B cell (primary cell): ENCODE measurements at regions not wholly inside any gene's neighbourhood (a gene's known extent, or its start where the extent isn't known, plus 50 kb on each side); places are given as distances from the start of the nearest gene placed in this dataset.

Experiments used
- ATAC-seq: fragments of 200-7000 bp; cut with Tn5 transposase; one replicate; pipeline ENCODE4 v1.10.0; 2021; ENCODE audit warnings: low read depth, mild to moderate bottlenecking, moderate number of reproducible peaks, moderate library complexity
- CTCF ChIA-PET: fragments of 350-600 bp; sonication (Branson Sonifier 250); formaldehyde crosslinking; loops from one replicate; lab custom pipeline; 2021; ENCODE audit warnings: antibody characterized with exemption, inconsistent platforms; lab: Charles Lee
- POLR2A ChIA-PET: fragments of 350-600 bp; sonication (Branson Sonifier 250); formaldehyde crosslinking; loops from one replicate; lab custom pipeline; 2021; ENCODE audit warnings: antibody characterized with exemption; lab: Charles Lee
- DNase-seq: peaks from one replicate; pipeline ENCODE4 v3.0.0; 2013
- H2AFZ ChIP-seq: 2 replicates; pipeline ENCODE4 v1.6.1; 2012; ENCODE audit warnings: mild to moderate bottlenecking, low read depth, low read length; ENCODE audit not compliant: insufficient read depth, poor library complexity, severe bottlenecking
- H3K27ac ChIP-seq, 2 donors: 1 replicate in 1 of 2; 2 replicates in 1 of 2; pipeline ENCODE4 v1.5.1; 2012 to 2013; ENCODE audit warnings: low read length in 2 of 2, mild to moderate bottlenecking in 2 of 2, moderate library complexity in 1 of 2
- H3K27me3 ChIP-seq, 4 experiments: fragments of 200-600 bp in 1 of 4; sonication (generic) in 1 of 4; replicated peaks in 1 of 4; 1 replicate in 2 of 4; 2 replicates in 2 of 4; pipeline versions ENCODE4 v1.6.1 to v1.7.0; 2013 to 2016; ENCODE audit warnings: low read length in 3 of 4, mild to moderate bottlenecking in 2 of 4, mixed read lengths in 1 of 4, moderate library complexity in 1 of 4; ENCODE audit not compliant: insufficient read depth in 4 of 4, control insufficient read depth in 3 of 4; ENCODE audit errors: control extremely low read depth in 1 of 4
- H3K36me3 ChIP-seq, 2 experiments: replicated peaks in 1 of 2; 1 replicate in 1 of 2; 2 replicates in 1 of 2; pipeline versions ENCODE4 v1.6.1 to v1.7.1; 2013; ENCODE audit warnings: low read length in 1 of 2; ENCODE audit not compliant: insufficient read depth in 2 of 2, control insufficient read depth in 1 of 2; ENCODE audit errors: control extremely low read depth in 1 of 2, extremely low read depth in 1 of 2
- H3K4me1 ChIP-seq, 2 donors: fragments of 200-600 bp in 1 of 2; sonication (generic) in 1 of 2; 1 replicate in 1 of 2; 2 replicates in 1 of 2; pipeline versions ENCODE4 v1.5.1 to v1.6.1; 2013 to 2017; ENCODE audit warnings: low read length in 2 of 2; ENCODE audit not compliant: control insufficient read depth in 2 of 2, insufficient read depth in 2 of 2
- H3K4me2 ChIP-seq: replicated peaks from 2 replicates; pipeline ENCODE3; 2012; ENCODE audit warnings: mild to moderate bottlenecking, low read depth, low read length; ENCODE audit not compliant: poor library complexity, severe bottlenecking
- H3K4me3 ChIP-seq, 5 experiments: fragments of 200-600 bp in 1 of 5; sonication (generic) in 1 of 5; 1 replicate in 3 of 5; 2 replicates in 2 of 5; pipeline versions ENCODE4 v1.5.1 to v1.7.0; 2011 to 2016; ENCODE audit warnings: low read length in 4 of 5, mild to moderate bottlenecking in 4 of 5, low read depth in 2 of 5, control low read depth in 1 of 5, moderate library complexity in 1 of 5; ENCODE audit not compliant: insufficient read depth in 1 of 5; ENCODE audit errors: control extremely low read depth in 1 of 5, extremely low read depth in 1 of 5
- H3K79me2 ChIP-seq: fragments of 200-600 bp; sonication (generic); one replicate; pipeline ENCODE4 v1.6.0; 2016; ENCODE audit warnings: low read length; ENCODE audit not compliant: control insufficient read depth, insufficient read depth
- H3K9ac ChIP-seq: fragments of 200-600 bp; sonication (generic); 2 replicates; pipeline ENCODE4 v1.6.1; 2017; ENCODE audit warnings: mild to moderate bottlenecking, low read length, moderate library complexity
- H3K9me3 ChIP-seq, 3 donors: one replicate each; pipeline versions ENCODE4 v1.6.1 to v1.7.1; 2013; ENCODE audit warnings: low read length in 2 of 3; ENCODE audit not compliant: control insufficient read depth in 2 of 3, insufficient read depth in 1 of 3; ENCODE audit errors: control extremely low read depth in 1 of 3
- H4K20me1 ChIP-seq: 2 replicates; pipeline ENCODE4 v1.6.0; 2012; ENCODE audit warnings: mild to moderate bottlenecking, low read length; ENCODE audit not compliant: insufficient read depth, control insufficient read depth, poor library complexity, severe bottlenecking
- H3K27ac Mint-ChIP-seq: one replicate; pipeline ENCODE4 v1.8.0; 2021; ENCODE audit warnings: mixed read lengths
- H3K27me3 Mint-ChIP-seq: one replicate; pipeline ENCODE4 v1.8.0; 2021; ENCODE audit warnings: mixed read lengths
- H3K4me1 Mint-ChIP-seq: one replicate; pipeline ENCODE4 v1.8.0; 2021; ENCODE audit warnings: mixed read lengths
- H3K4me3 Mint-ChIP-seq: one replicate; pipeline ENCODE4 v1.8.0; 2021; ENCODE audit warnings: mixed read lengths
- H3K9me3 Mint-ChIP-seq: one replicate; pipeline ENCODE4 v1.8.0; 2022; ENCODE audit warnings: mixed read lengths; ENCODE audit not compliant: insufficient read depth
- CTCF ChIP-seq: fragments of 200-600 bp; IDR thresholded peaks from one replicate; pipeline ENCODE4 v1.8.0; 2022; ENCODE audit warnings: antibody characterized with exemption, mild to moderate bottlenecking
- EZH2 ChIP-seq: IDR thresholded peaks from 2 replicates; pipeline ENCODE4 v1.6.1; 2012; ENCODE audit warnings: borderline replicate concordance, low read depth, mild to moderate bottlenecking, moderate library complexity, low read length; ENCODE audit not compliant: insufficient read depth, poor library complexity, severe bottlenecking
- WGBS: methylation state at CpG from one replicate; pipeline ENCODE4 v1.1.5; 2013; ENCODE audit warnings: missing lambda C conversion rate; ENCODE audit not compliant: insufficient coverage; 5-methylcytosine and 5-hydroxymethylcytosine counted together
- intact Hi-C: fragments of 100-400 bp; cut with micrococcal nuclease; formaldehyde crosslinking; loops from one replicate; pipeline ENCODE4 v1.10.0; 2022

DNA sequence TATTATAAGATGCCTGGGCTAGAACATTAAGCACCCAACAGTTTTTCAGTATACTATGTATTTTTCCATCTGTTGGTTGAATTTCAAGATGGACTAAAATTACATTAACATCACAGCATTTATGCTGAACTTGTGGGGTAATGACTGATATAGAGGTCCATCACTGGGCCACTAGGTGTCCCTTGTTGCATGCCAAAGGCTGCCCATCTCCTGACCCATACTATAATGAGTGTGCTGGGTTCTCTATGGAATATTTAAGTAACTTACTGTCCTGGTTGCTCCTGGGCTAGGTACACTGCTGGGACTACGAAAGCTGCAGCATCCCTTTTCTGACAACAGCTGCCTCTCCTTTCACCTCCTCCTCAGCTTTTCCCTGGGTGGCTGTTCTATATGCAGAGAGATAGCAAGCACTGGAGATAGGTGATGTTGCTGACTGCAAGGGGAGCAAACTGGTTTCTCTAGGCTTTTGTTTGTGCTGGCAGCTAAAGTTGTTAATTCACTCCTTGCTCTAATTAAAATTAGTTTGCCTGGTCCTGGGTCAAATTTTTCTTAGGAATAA is 138.6 kb upstream of the TRHDE start:
- Histone ChIP-seq H3K79me2 (no peaks in the 10 kb centered on the region), H3K27me3 (no peaks in the 10 kb centered on the region), H3K4me2 (no peak overlapping the region), H3K4me1 (no peaks in the 10 kb centered on the region), H3K4me3 (no peak overlapping the region), H3K36me3 (no peaks in the 10 kb centered on the region), H2AFZ (no peak overlapping the region), H3K9ac (no peak overlapping the region), H3K9me3 (no peaks in the 10 kb centered on the region), H3K27ac (no peak overlapping the region), H4K20me1 (no peaks in the 10 kb centered on the region)
- no peaks in the 10 kb centered on the region for H3K9me3 Mint-ChIP-seq
- H3K4me1 Mint-ChIP-seq, result no peaks in the 10 kb centered on the region
- intact Hi-C loops, result no loop called here
- H3K4me3 Mint-ChIP-seq, result no peak overlapping the region
- H3K27ac Mint-ChIP-seq, result no peak overlapping the region
- ChIA-PET POLR2A (no interaction called here), CTCF (no interaction called here)
- TF ChIP-seq EZH2, result no peak
- no peak for TF ChIP-seq CTCF
- no CpG with 5 or more reads among the region's 1 CpG for WGBS
- ATAC-seq (no peak), DNase-seq (no peak)
- no peaks in the 10 kb centered on the region for H3K27me3 Mint-ChIP-seq

DNA sequence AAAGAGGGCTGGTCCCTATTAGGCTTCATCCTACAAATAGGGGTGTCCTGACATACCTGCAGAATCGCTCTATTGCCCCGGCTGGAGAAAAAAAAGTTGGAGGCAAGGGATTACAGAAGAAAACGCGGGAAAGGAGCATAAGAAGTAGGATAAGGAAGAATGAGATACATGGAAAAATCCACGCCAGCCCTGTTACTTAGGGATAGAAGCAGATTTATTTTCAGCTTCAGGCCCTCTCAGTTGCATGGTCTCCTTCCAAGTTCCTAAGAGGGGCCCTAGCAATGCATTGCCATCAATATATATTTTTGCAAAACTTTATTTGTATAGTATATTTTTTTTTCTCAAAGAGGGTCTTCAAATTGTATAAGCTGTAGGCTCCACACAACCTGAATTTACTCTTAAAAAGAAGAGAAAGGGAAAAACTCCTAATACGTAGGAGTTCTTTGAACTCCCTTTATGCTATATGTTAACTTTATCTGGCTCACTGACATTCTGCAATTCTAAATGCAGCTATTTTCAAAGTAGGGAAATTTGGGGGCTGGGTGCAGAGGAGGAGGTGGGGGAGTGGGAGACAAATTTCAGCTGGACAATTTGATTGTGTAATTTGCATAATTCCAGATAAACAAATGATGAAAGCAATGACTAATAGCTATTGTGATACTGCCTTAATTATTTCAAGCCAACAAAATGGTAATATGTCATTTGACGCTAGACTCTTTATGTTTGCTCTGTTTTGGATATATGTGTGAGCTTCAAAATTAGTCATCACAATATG is 137.7 kb upstream of the TRHDE start:
- TF ChIP-seq EZH2 (no peak), CTCF (no peak)
- H3K4me3 Mint-ChIP-seq, result no peak overlapping the region
- H3K36me3 ChIP-seq, result no peaks in the 10 kb centered on the region
- no peak overlapping the region for H3K4me2 ChIP-seq
- no peaks in the 10 kb centered on the region for H3K9me3 ChIP-seq
- POLR2A ChIA-PET, result no interaction called here
- no peak overlapping the region for H3K27ac ChIP-seq
- no peak overlapping the region for H3K9ac ChIP-seq
- H3K79me2 ChIP-seq, result no peaks in the 10 kb centered on the region
- no peak overlapping the region for H3K4me3 ChIP-seq
- no peaks in the 10 kb centered on the region for H4K20me1 ChIP-seq
- no peaks in the 10 kb centered on the region for H3K27me3 Mint-ChIP-seq
- DNase-seq, result no peak
- H3K27me3 ChIP-seq, result no peaks in the 10 kb centered on the region
- no peaks in the 10 kb centered on the region for H3K4me1 ChIP-seq
- 100% methylated on average over 2 of the region's 7 CpGs for WGBS
- H3K9me3 Mint-ChIP-seq, result no peaks in the 10 kb centered on the region
- ATAC-seq, result no peak
- intact Hi-C loops, result no loop called here
- no peak overlapping the region for H2AFZ ChIP-seq
- no peaks in the 10 kb centered on the region for H3K4me1 Mint-ChIP-seq
- CTCF ChIA-PET, result no interaction called here
- no peak overlapping the region for H3K27ac Mint-ChIP-seq
